PC-3 (cell line): ENCODE measurements at regions not wholly inside any gene's neighbourhood (a gene's known extent, or its start where the extent isn't known, plus 50 kb on each side); places are given as distances from the start of the nearest gene placed in this dataset.

Experiments used
- ATAC-seq: fragments of 200-7000 bp; cut with Tn5 transposase; 2 replicates; pipeline ENCODE4 v1.9.1; 2020; ENCODE audit warnings: mild to moderate bottlenecking, moderate library complexity
- BruUV-seq: library from RNA; stranded (reverse); fragments of 400-500 nt; replicated peaks from 2 replicates; lab custom pipeline; 2021; lab: Mats Ljungman, UMichigan
- CTCF ChIA-PET: fragments of 300-600 bp; sonication (Branson Sonifier 250); formaldehyde crosslinking; loops from one replicate; lab custom pipeline; 2022; ENCODE audit warnings: antibody characterized with exemption; lab: Charles Lee
- POLR2A ChIA-PET: fragments of 300-600 bp; sonication (Branson Sonifier 250); formaldehyde crosslinking; loops from one replicate; lab custom pipeline; 2022; ENCODE audit warnings: antibody characterized with exemption; ENCODE audit not compliant: unreplicated experiment; lab: Charles Lee
- DNase-seq: peaks from one replicate; pipeline ENCODE4 v3.0.0-alpha.2; 2015
- H2AFZ ChIP-seq: fragments of 300-600 bp; sonication (generic); 2 replicates; pipeline ENCODE4 v1.6.0; 2016; ENCODE audit warnings: antibody characterized with exemption, low read length
- H3F3A ChIP-seq: fragments of 300-600 bp; sonication (generic); one replicate; pipeline ENCODE4 v1.6.0; 2017; ENCODE audit warnings: antibody characterized with exemption, low read length, control low read depth, mild to moderate bottlenecking; ENCODE audit not compliant: unreplicated experiment
- H3K27ac ChIP-seq: fragments of 300-600 bp; sonication (generic); 2 replicates; pipeline ENCODE4 v1.5.1; 2016; ENCODE audit warnings: mild to moderate bottlenecking, low read length
- H3K27me3 ChIP-seq: fragments of 300-600 bp; sonication (generic); 2 replicates; pipeline ENCODE4 v1.6.1; 2016; ENCODE audit warnings: low read length, mixed read lengths
- H3K36me3 ChIP-seq: fragments of 300-600 bp; sonication (generic); 2 replicates; pipeline ENCODE4 v1.6.1; 2016; ENCODE audit warnings: low read depth, mixed run types, low read length, mixed read lengths
- H3K4me1 ChIP-seq: fragments of 300-600 bp; sonication (generic); 2 replicates; pipeline ENCODE4 v1.5.1; 2016; ENCODE audit warnings: low read length; ENCODE audit not compliant: insufficient read depth
- H3K4me2 ChIP-seq: fragments of 300-600 bp; sonication (generic); 2 replicates; pipeline ENCODE4 v1.6.0; 2016; ENCODE audit warnings: low read length
- H3K4me3 ChIP-seq: fragments of 300-600 bp; sonication (generic); 2 replicates; pipeline ENCODE4 v1.5.1; 2016; ENCODE audit warnings: mild to moderate bottlenecking, low read length, mixed read lengths
- H3K79me2 ChIP-seq: fragments of 300-600 bp; sonication (generic); 2 replicates; pipeline ENCODE4 v1.6.1; 2017; ENCODE audit warnings: low read length, mixed read lengths
- H3K9ac ChIP-seq: fragments of 300-600 bp; sonication (generic); 2 replicates; pipeline ENCODE4 v1.6.0; 2016; ENCODE audit warnings: mild to moderate bottlenecking, low read length
- H3K9me2 ChIP-seq: fragments of 300-600 bp; sonication (generic); replicated peaks from 2 replicates; pipeline ENCODE4 v1.6.1; 2016; ENCODE audit warnings: mixed run types, low read length, mixed read lengths
- H3K9me3 ChIP-seq: fragments of 300-600 bp; sonication (generic); 2 replicates; pipeline ENCODE4 v1.6.1; 2016; ENCODE audit warnings: low read length, mixed read lengths
- H4K20me1 ChIP-seq: fragments of 300-600 bp; sonication (generic); 2 replicates; pipeline ENCODE4 v1.6.1; 2016; ENCODE audit warnings: low read length, mixed read lengths
- EZH2 ChIP-seq: fragments of 300-600 bp; sonication (generic); IDR thresholded peaks from one replicate; pipeline ENCODE4 v1.6.1; 2017; ENCODE audit warnings: antibody characterized with exemption, mild to moderate bottlenecking, low read length; ENCODE audit not compliant: unreplicated experiment
- EZH2phosphoT487 ChIP-seq: fragments of 300-600 bp; sonication (generic); IDR thresholded peaks from 2 replicates; pipeline ENCODE4 v1.6.1; 2018; ENCODE audit warnings: mild to moderate bottlenecking, antibody characterized with exemption, low read length, borderline replicate concordance
- intact Hi-C: fragments of 100-400 bp; cut with micrococcal nuclease; formaldehyde crosslinking; loops from 2 replicates; pipeline ENCODE4 v1.9.0; 2023
- TF ChIP-seq, protein P1 (sequence below): fragments of 300-600 bp; sonication (generic); conservative IDR thresholded peaks from 2 replicates; pipeline ENCODE4 v1.5.1; 2017; ENCODE audit warnings: antibody characterized with exemption, low read depth, mild to moderate bottlenecking, low read length

DNA sequence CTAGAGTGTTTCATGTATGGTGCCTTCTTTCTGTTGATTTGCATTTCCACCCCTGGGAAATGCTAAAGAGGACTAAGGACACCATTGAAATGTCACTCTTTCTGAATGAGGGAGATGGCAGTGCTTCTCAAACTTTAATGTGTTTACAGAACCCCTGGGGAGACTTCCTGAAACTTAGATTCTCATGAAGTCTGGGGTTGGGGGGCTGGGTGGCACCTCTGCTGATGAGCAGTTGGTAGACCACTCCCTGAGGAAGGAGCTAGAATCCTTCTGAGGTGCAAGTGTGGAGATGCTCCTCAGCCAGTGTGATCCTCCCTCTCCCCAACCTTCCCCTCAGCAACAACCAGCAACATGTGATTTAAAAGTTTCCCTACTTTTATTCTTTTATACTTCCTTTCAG lies 546.8 kb downstream of the LRRC70 start:
- no peaks in the 10 kb centered on the region for H3K79me2 ChIP-seq
- no peaks in the 10 kb centered on the region for H3K9me2 ChIP-seq
- ATAC-seq: no peak; the same call in 1 of the 2 replicates
- no peak for DNase-seq
- no peak overlapping the region for H3K4me2 ChIP-seq
- TF ChIP-seq EZH2phosphoT487 (no peak), EZH2 (no peak)
- TF ChIP-seq, protein P1, sequence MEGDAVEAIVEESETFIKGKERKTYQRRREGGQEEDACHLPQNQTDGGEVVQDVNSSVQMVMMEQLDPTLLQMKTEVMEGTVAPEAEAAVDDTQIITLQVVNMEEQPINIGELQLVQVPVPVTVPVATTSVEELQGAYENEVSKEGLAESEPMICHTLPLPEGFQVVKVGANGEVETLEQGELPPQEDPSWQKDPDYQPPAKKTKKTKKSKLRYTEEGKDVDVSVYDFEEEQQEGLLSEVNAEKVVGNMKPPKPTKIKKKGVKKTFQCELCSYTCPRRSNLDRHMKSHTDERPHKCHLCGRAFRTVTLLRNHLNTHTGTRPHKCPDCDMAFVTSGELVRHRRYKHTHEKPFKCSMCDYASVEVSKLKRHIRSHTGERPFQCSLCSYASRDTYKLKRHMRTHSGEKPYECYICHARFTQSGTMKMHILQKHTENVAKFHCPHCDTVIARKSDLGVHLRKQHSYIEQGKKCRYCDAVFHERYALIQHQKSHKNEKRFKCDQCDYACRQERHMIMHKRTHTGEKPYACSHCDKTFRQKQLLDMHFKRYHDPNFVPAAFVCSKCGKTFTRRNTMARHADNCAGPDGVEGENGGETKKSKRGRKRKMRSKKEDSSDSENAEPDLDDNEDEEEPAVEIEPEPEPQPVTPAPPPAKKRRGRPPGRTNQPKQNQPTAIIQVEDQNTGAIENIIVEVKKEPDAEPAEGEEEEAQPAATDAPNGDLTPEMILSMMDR: no peak
- POLR2A ChIA-PET: no interaction called here
- H3K4me3 ChIP-seq: no peak overlapping the region
- H3K27me3 ChIP-seq: no peaks in the 10 kb centered on the region
- no peaks in the 10 kb centered on the region for H3K9me3 ChIP-seq
- no peaks in the 10 kb centered on the region for H3K36me3 ChIP-seq
- H3F3A ChIP-seq: no peaks in the 10 kb centered on the region
- H4K20me1 ChIP-seq: no peaks in the 10 kb centered on the region
- peaks cover 32% of the 10 kb centered on the region for H3K4me1 ChIP-seq
- H3K27ac ChIP-seq: no peak overlapping the region
- no peak overlapping the region for H3K9ac ChIP-seq
- no TSS peak for BruUV-seq
- no peak overlapping the region for H2AFZ ChIP-seq
- intact Hi-C loops: loop anchor here (1.0 to 10.0 kb wide), 3 partner anchors 122 to 181 kb away; no protein-coding TSS in a partner anchor
- CTCF ChIA-PET: interaction anchor here (0.6 kb wide), 1 partner anchor 32 kb away, joined by 4 read pairs; no protein-coding TSS in a partner anchor

DNA sequence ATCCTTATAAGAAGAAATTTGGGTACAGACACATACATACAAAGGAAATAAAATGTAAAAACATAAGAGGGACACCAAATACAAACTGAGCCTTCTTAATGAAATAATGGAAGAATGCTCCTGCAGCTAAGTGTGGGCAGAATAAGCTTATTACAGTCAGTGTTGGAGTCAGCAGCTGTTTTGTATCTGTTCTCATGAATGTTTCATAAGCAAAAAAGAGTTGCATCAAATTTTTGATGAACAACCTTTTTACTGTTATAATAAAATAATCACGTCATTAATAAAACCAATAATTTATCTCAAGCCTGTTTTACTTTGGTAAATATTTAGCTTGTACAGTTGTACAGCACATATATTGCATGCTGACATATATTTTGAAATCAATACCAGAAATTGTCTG lies 545.6 kb downstream of the LRRC70 start:
- Histone ChIP-seq H3K9me2 (no peaks in the 10 kb centered on the region), H3K9ac (no peak overlapping the region), H3F3A (no peaks in the 10 kb centered on the region), H3K4me1 (peaks cover 30% of the 10 kb centered on the region), H2AFZ (no peak overlapping the region), H3K36me3 (no peaks in the 10 kb centered on the region), H4K20me1 (no peaks in the 10 kb centered on the region), H3K79me2 (no peaks in the 10 kb centered on the region), H3K4me3 (no peak overlapping the region), H3K27ac (no peak overlapping the region), H3K4me2 (no peak overlapping the region), H3K9me3 (no peaks in the 10 kb centered on the region), H3K27me3 (no peaks in the 10 kb centered on the region)
- ATAC-seq (no peak), DNase-seq (no peak)
- TF ChIP-seq EZH2 (no peak), EZH2phosphoT487 (no peak)
- TF ChIP-seq, protein P1: no peak
- CTCF ChIA-PET: no interaction called here
- POLR2A ChIA-PET: no interaction called here
- intact Hi-C loops: loop anchor here (10.0 kb wide), 1 partner anchor 179 kb away; no protein-coding TSS in a partner anchor
- no TSS peak for BruUV-seq

- Histone ChIP-seq H3F3A (no peaks in the 10 kb centered on the region), H3K9me2 (no peaks in the 10 kb centered on the region), H3K27me3 (no peaks in the 10 kb centered on the region), H2AFZ (no peak overlapping the region), H3K9ac (no peak overlapping the region), H4K20me1 (no peaks in the 10 kb centered on the region), H3K36me3 (no peaks in the 10 kb centered on the region), H3K79me2 (no peaks in the 10 kb centered on the region), H3K4me2 (no peak overlapping the region), H3K4me3 (no peak overlapping the region), H3K27ac (no peak overlapping the region), H3K4me1 (peaks cover 6% of the 10 kb centered on the region), H3K9me3 (no peaks in the 10 kb centered on the region)
- intact Hi-C loops: loop anchor here (10.0 kb wide), 1 partner anchor 177 kb away; no protein-coding TSS in a partner anchor
- no peak for DNase-seq
- BruUV-seq: no TSS peak
- ChIA-PET POLR2A (no interaction called here), CTCF (no interaction called here)
- no peak for ATAC-seq
- no peak for TF ChIP-seq EZH2phosphoT487
- TF ChIP-seq, protein P1: no peak
- TF ChIP-seq EZH2: no peak
These were observed 542.9 kb downstream of the LRRC70 start for GRCh38 chr5:63121471-63121870.
